Loucy (cell line): ENCODE measurements at regions not wholly inside any gene's neighbourhood (a gene's known extent, or its start where the extent isn't known, plus 50 kb on each side); places are given as distances from the start of the nearest gene placed in this dataset.

ENCODE experiments used
- H2AFZ ChIP-seq: fragments of 200-600 bp; sonication (generic); 2 replicates; pipeline ENCODE4 v1.6.0; 2016; ENCODE audit warnings: antibody characterized with exemption, mild to moderate bottlenecking, low read length, moderate library complexity
- H3F3A ChIP-seq: fragments of 200-600 bp; 2 replicates; pipeline ENCODE4 v1.6.0; 2016; ENCODE audit warnings: antibody characterized with exemption, low read depth, mild to moderate bottlenecking
- H3K27me3 ChIP-seq: fragments of 200-600 bp; sonication (generic); 2 replicates; pipeline ENCODE4 v1.6.1; 2014; ENCODE audit warnings: low read length, mild to moderate bottlenecking; ENCODE audit not compliant: insufficient read depth, poor library complexity, severe bottlenecking
- H3K36me3 ChIP-seq: fragments of 200-600 bp; sonication (generic); 2 replicates; pipeline ENCODE4 v1.6.1; 2016; ENCODE audit warnings: low read length; ENCODE audit not compliant: insufficient read depth
- H3K4me1 ChIP-seq: fragments of 200-600 bp; sonication (generic); 2 replicates; pipeline ENCODE4 v1.5.1; 2014; ENCODE audit warnings: low read length, mild to moderate bottlenecking; ENCODE audit not compliant: insufficient read depth, poor library complexity, severe bottlenecking
- H3K4me2 ChIP-seq: fragments of 200-600 bp; sonication (generic); 2 replicates; pipeline ENCODE4 v1.6.0; 2014; ENCODE audit warnings: antibody characterized with exemption, low read length, low read depth, mild to moderate bottlenecking; ENCODE audit not compliant: poor library complexity, severe bottlenecking
- H3K4me3 ChIP-seq: fragments of 200-600 bp; sonication (generic); 2 replicates; pipeline ENCODE4 v1.5.1; 2014; ENCODE audit warnings: low read length, mild to moderate bottlenecking, mixed read lengths; ENCODE audit not compliant: poor library complexity, severe bottlenecking
- H3K79me2 ChIP-seq: fragments of 200-600 bp; sonication (generic); 2 replicates; pipeline ENCODE4 v1.6.1; 2014; ENCODE audit warnings: low read length; ENCODE audit not compliant: insufficient read depth
- H3K9ac ChIP-seq: fragments of 200-600 bp; sonication (generic); 2 replicates; pipeline ENCODE4 v1.6.0; 2014; ENCODE audit warnings: mild to moderate bottlenecking, low read depth, low read length, moderate library complexity; ENCODE audit not compliant: poor library complexity, severe bottlenecking
- H3K9me2 ChIP-seq: fragments of 200-600 bp; sonication (generic); replicated peaks from 2 replicates; pipeline ENCODE4 v1.6.1; 2016; ENCODE audit warnings: low read depth, low read length, mixed read lengths
- H3K9me3 ChIP-seq: fragments of 200-600 bp; sonication (generic); 2 replicates; pipeline ENCODE4 v1.6.1; 2014; ENCODE audit warnings: mild to moderate bottlenecking, antibody characterized with exemption, low read length, low read depth; ENCODE audit not compliant: insufficient read depth
- H4K20me1 ChIP-seq: fragments of 200-600 bp; sonication (generic); 2 replicates; pipeline ENCODE4 v1.6.0; 2014; ENCODE audit warnings: antibody characterized with exemption, low read length, mild to moderate bottlenecking; ENCODE audit not compliant: insufficient read depth, poor library complexity, severe bottlenecking
- CTCF ChIP-seq: fragments of 200-600 bp; sonication (generic); conservative IDR thresholded peaks from 2 replicates; pipeline ENCODE4 v1.5.1; 2014; ENCODE audit warnings: mild to moderate bottlenecking, antibody characterized with exemption, low read length
- EZH2phosphoT487 ChIP-seq: fragments of 200-600 bp; IDR thresholded peaks from 2 replicates; pipeline ENCODE4 v1.6.1; 2018; ENCODE audit warnings: antibody characterized with exemption, mild to moderate bottlenecking, moderate library complexity, borderline replicate concordance

- Histone ChIP-seq H3K9me3 (no peaks in the 10 kb centered on the region), H3K36me3 (no peaks in the 10 kb centered on the region), H3K9ac (no peak overlapping the region), H3K27me3 (no peaks in the 10 kb centered on the region), H3K4me2 (no peak overlapping the region), H3F3A (no peaks in the 10 kb centered on the region), H2AFZ (no peak overlapping the region), H3K4me1 (no peaks in the 10 kb centered on the region), H3K9me2 (peaks cover 5% of the 10 kb centered on the region; the same call in 1 of the 2 replicates), H4K20me1 (no peaks in the 10 kb centered on the region), H3K4me3 (no peak overlapping the region), H3K79me2 (no peaks in the 10 kb centered on the region)
- no peak for TF ChIP-seq EZH2phosphoT487
- TF ChIP-seq CTCF, result no peak
Measured at GRCh38 chr4:135225551-135225950, 1024.0 kb upstream of the PABPC4L start.

- Histone ChIP-seq H3K9me2 (no peaks in the 10 kb centered on the region), H3K9me3 (no peaks in the 10 kb centered on the region), H3K9ac (no peak overlapping the region), H3K4me1 (no peaks in the 10 kb centered on the region), H3K4me3 (no peak overlapping the region), H2AFZ (no peak overlapping the region), H3K79me2 (no peaks in the 10 kb centered on the region), H4K20me1 (no peaks in the 10 kb centered on the region), H3K4me2 (no peak overlapping the region), H3F3A (no peaks in the 10 kb centered on the region), H3K36me3 (no peaks in the 10 kb centered on the region), H3K27me3 (no peaks in the 10 kb centered on the region)
- TF ChIP-seq CTCF, result no peak
- no peak for TF ChIP-seq EZH2phosphoT487
Measured at GRCh38 chr4:135210341-135210740, 1008.8 kb upstream of the PABPC4L start.

GRCh38 chr4:135207531-135207930 lies 1005.9 kb upstream of the PABPC4L start:
- Histone ChIP-seq H3K9me2 (no peaks in the 10 kb centered on the region), H4K20me1 (no peaks in the 10 kb centered on the region), H3K4me2 (no peak overlapping the region), H2AFZ (no peak overlapping the region), H3F3A (no peaks in the 10 kb centered on the region), H3K9me3 (no peaks in the 10 kb centered on the region), H3K36me3 (no peaks in the 10 kb centered on the region), H3K4me3 (no peak overlapping the region), H3K9ac (no peak overlapping the region), H3K4me1 (no peaks in the 10 kb centered on the region), H3K27me3 (no peaks in the 10 kb centered on the region), H3K79me2 (no peaks in the 10 kb centered on the region)
- TF ChIP-seq CTCF, result no peak
